Adrenal gland (tissue), 5 donors: ENCODE measurements at regions not wholly inside any gene's neighbourhood (a gene's known extent, or its start where the extent isn't known, plus 50 kb on each side); places are given as distances from the start of the nearest gene placed in this dataset.

ENCODE experiments used
- POLR2A ChIP-seq, 2 donors: fragments of 450-650 bp; IDR thresholded peaks; one replicate each; pipeline ENCODE4 v1.6.1; 2017; ENCODE audit warnings: antibody characterized with exemption in 2 of 2, mild to moderate bottlenecking in 2 of 2, moderate library complexity in 1 of 2
- TF ChIP-seq, protein P1 (sequence below), 6 experiments: fragments of 450-650 bp in 4 of 6; fragments of 200-600 bp in 2 of 6; sonication (generic) in 1 of 6; IDR thresholded peaks; 1 replicate in 5 of 6; 2 replicates in 1 of 6; pipeline versions ENCODE4 v1.5.1 to v1.8.0; 2016 to 2021; ENCODE audit warnings: antibody characterized with exemption in 6 of 6, mild to moderate bottlenecking in 2 of 6, moderate library complexity in 1 of 6
- donor health status: DM: no; HTN: no; CAD: no.

DNA sequence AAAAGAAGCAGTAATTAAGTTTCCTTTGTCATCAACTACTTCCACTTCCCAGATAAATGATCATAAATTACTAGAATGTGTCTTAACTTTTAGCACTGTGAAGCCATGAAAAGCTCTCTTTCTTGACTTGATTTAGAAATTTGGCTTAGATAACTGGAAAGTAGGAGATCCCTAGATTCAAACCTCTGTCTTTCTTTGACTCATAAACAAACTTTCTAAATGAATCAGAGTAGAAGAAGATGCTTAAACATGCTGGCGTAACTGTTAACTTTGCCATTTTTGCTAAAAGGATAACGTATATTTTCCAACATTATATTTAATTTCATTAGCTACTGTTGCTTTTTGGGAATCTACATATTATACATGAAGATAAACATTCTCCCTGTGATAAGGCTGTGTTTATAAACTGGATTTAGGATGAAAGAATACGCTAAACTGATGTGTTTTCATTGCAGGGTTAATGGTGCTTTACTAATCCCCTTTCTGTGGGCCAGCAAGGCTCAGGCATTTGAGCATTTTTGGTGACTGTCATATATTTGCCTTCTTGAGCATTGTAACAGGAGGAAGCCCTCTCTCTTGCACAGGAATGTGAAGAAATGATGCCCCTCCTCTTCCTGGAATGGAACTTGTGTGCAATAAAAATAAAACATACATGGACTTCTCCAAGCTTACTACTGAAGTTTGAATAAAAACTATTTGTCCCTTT is 301.4 kb downstream of the BMP4 start:
- no peak for TF ChIP-seq POLR2A (IDR thresholded peaks at IDR 0.05)
- TF ChIP-seq, protein P1, sequence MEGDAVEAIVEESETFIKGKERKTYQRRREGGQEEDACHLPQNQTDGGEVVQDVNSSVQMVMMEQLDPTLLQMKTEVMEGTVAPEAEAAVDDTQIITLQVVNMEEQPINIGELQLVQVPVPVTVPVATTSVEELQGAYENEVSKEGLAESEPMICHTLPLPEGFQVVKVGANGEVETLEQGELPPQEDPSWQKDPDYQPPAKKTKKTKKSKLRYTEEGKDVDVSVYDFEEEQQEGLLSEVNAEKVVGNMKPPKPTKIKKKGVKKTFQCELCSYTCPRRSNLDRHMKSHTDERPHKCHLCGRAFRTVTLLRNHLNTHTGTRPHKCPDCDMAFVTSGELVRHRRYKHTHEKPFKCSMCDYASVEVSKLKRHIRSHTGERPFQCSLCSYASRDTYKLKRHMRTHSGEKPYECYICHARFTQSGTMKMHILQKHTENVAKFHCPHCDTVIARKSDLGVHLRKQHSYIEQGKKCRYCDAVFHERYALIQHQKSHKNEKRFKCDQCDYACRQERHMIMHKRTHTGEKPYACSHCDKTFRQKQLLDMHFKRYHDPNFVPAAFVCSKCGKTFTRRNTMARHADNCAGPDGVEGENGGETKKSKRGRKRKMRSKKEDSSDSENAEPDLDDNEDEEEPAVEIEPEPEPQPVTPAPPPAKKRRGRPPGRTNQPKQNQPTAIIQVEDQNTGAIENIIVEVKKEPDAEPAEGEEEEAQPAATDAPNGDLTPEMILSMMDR (IDR thresholded peaks at IDR 0.05): no peak
